Gastroesophageal sphincter (tissue), 4 donors: ENCODE measurements at regions not wholly inside any gene's neighbourhood (a gene's known extent, or its start where the extent isn't known, plus 50 kb on each side); places are given as distances from the start of the nearest gene placed in this dataset.

Experiments used
- ATAC-seq: fragments of 150-250 bp; one replicate; pipeline ENCODE4 v1.9.1; 2016; ENCODE audit warnings: mild to moderate bottlenecking, moderate library complexity
- H3K27ac ChIP-seq, 4 donors: fragments of 200-600 bp; sonication (generic) in 3 of 4; 1 replicate in 3 of 4; 2 replicates in 1 of 4; pipeline ENCODE4 v1.5.1; 2016 to 2019
- H3K27me3 ChIP-seq: fragments of 200-600 bp; sonication (generic); one replicate; pipeline ENCODE4 v1.5.1; 2019
- H3K36me3 ChIP-seq, 2 donors: fragments of 200-600 bp; sonication (generic); one replicate each; pipeline ENCODE4 v1.5.1; 2019; ENCODE audit warnings: control low read depth in 1 of 2
- H3K4me1 ChIP-seq, 3 donors: fragments of 200-600 bp; sonication (generic); 1 replicate in 2 of 3; 2 replicates in 1 of 3; pipeline ENCODE4 v1.5.1; 2016 to 2019; ENCODE audit warnings: control low read depth in 2 of 3
- H3K4me3 ChIP-seq, 2 donors: fragments of 200-600 bp; sonication (generic); one replicate each; pipeline ENCODE4 v1.5.1; 2019; ENCODE audit warnings: mild to moderate bottlenecking in 1 of 2, moderate library complexity in 1 of 2
- H3K9me3 ChIP-seq, 3 donors: fragments of 200-600 bp; sonication (generic); one replicate each; pipeline ENCODE4 v1.5.1; 2017 to 2019; ENCODE audit warnings: control low read depth in 2 of 3
- EP300 ChIP-seq: sonication (generic); formaldehyde crosslinking; IDR thresholded peaks from one replicate; pipeline ENCODE4 v1.6.1; 2017; ENCODE audit warnings: antibody characterized with exemption, mild to moderate bottlenecking
- POLR2A ChIP-seq, 2 donors: fragments of 450-650 bp; IDR thresholded peaks; one replicate each; pipeline ENCODE4 v1.6.1; 2017; ENCODE audit warnings: antibody characterized with exemption in 2 of 2, mild to moderate bottlenecking in 2 of 2, moderate library complexity in 1 of 2
- POLR2AphosphoS5 ChIP-seq: sonication (generic); formaldehyde crosslinking; IDR thresholded peaks from one replicate; pipeline ENCODE4 v1.6.1; 2017; ENCODE audit warnings: antibody characterized with exemption
- WGBS, 2 donors: methylation state at CpG; one replicate each; pipeline ENCODE4 v1.1.5; 2018; ENCODE audit warnings: low coverage in 1 of 2; 5-methylcytosine and 5-hydroxymethylcytosine counted together
- TF ChIP-seq, protein P1 (sequence below), 4 experiments: fragments of 200-600 bp in 2 of 4; fragments of 450-650 bp in 2 of 4; sonication (generic) in 1 of 4; IDR thresholded peaks; one replicate each; pipeline ENCODE4 v1.5.1; 2017 to 2019; ENCODE audit warnings: antibody characterized with exemption in 4 of 4, mild to moderate bottlenecking in 2 of 4, moderate library complexity in 2 of 4

DNA sequence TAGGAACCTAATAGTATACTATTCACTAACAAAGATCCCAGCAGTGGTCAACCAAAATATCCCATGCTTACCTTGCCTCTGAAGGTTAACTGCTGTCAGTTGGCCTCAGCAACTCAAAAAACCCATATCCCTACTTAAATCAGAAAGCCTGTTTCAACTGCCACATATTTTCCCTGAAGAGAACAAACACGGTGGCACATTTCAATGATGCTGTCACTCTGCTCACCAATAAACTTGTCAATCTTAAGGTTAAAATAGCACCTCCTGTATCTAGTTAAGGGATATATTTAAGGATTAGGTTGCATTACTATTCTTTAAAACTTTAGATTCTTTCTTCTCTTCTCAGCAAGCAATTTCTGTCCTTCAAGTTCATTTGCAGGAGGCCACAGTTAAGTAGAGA lies 986.9 kb downstream of the CDH18 start:
- Histone ChIP-seq H3K9me3 (no peaks in the 10 kb centered on the region), H3K4me1 (no peaks in the 10 kb centered on the region), H3K36me3 (no peaks in the 10 kb centered on the region), H3K27ac (no peak overlapping the region), H3K4me3 (no peak overlapping the region), H3K27me3 (no peaks in the 10 kb centered on the region)
- TF ChIP-seq, protein P1, sequence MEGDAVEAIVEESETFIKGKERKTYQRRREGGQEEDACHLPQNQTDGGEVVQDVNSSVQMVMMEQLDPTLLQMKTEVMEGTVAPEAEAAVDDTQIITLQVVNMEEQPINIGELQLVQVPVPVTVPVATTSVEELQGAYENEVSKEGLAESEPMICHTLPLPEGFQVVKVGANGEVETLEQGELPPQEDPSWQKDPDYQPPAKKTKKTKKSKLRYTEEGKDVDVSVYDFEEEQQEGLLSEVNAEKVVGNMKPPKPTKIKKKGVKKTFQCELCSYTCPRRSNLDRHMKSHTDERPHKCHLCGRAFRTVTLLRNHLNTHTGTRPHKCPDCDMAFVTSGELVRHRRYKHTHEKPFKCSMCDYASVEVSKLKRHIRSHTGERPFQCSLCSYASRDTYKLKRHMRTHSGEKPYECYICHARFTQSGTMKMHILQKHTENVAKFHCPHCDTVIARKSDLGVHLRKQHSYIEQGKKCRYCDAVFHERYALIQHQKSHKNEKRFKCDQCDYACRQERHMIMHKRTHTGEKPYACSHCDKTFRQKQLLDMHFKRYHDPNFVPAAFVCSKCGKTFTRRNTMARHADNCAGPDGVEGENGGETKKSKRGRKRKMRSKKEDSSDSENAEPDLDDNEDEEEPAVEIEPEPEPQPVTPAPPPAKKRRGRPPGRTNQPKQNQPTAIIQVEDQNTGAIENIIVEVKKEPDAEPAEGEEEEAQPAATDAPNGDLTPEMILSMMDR (IDR thresholded peaks at IDR 0.05) = no peak
- TF ChIP-seq POLR2A (IDR thresholded peaks at IDR 0.05) (no peak), EP300 (no peak), POLR2AphosphoS5 (no peak)
- WGBS, 2 donors = 64 to 67% methylated on average over 1 of the region's 1 CpG
- ATAC-seq = no peak

DNA sequence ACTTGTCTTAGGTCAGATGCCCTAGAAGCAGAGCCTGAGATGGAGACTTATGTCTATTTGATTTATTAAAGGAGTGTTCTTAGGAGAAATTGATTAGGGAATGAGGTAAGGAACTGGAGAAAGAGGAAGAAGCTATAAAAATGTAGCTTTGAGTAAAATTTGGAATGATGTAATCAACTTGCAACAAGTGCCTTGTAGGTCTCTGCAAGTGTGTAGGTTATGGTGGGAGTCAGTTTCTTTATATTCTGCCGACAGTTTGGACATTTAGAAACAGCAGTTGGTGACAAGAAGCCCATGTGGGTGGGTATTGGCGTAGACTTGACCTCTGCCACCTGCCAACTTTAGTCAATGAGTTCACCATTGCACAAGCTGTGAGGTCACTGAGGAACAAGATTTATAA lies 986.5 kb downstream of the CDH18 start:
- H3K27me3 ChIP-seq = no peaks in the 10 kb centered on the region
- H3K9me3 ChIP-seq = no peaks in the 10 kb centered on the region
- H3K27ac ChIP-seq = no peak overlapping the region
- 42 to 56% methylated on average over 2 of the region's 2 CpGs for WGBS, 2 donors
- no peak for TF ChIP-seq POLR2A (IDR thresholded peaks at IDR 0.05)
- TF ChIP-seq, protein P1 (IDR thresholded peaks at IDR 0.05) = no peak
- TF ChIP-seq POLR2AphosphoS5 = no peak
- TF ChIP-seq EP300 = no peak
- H3K36me3 ChIP-seq = no peaks in the 10 kb centered on the region
- no peaks in the 10 kb centered on the region for H3K4me1 ChIP-seq
- H3K4me3 ChIP-seq = no peak overlapping the region
- ATAC-seq = no peak

DNA sequence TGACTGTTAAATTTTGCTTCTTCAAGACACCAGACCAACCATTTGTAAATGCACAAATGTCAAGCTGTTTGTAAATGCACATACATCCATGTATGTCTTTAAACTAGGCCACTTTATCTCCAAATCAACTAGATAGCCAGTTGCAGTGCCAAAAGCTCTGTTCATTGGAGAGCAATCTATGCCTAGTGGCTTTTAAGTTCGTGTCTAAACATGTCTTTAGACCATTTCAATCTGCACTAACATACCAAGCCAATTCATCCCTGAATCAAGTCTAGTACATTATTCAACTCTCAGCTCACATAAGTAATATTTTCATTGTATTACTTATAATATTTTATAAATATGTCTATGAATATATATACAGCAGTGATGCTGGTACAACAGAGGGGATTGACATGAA lies 985.9 kb downstream of the CDH18 start:
- H3K36me3 ChIP-seq = no peaks in the 10 kb centered on the region
- ATAC-seq = no peak
- no peaks in the 10 kb centered on the region for H3K4me1 ChIP-seq
- 12 to 13% methylated on average over 1 of the region's 1 CpG for WGBS, 2 donors
- no peak for TF ChIP-seq POLR2A (IDR thresholded peaks at IDR 0.05)
- TF ChIP-seq, protein P1 (IDR thresholded peaks at IDR 0.05) = no peak
- TF ChIP-seq POLR2AphosphoS5 = no peak
- TF ChIP-seq EP300 = no peak
- no peak overlapping the region for H3K4me3 ChIP-seq
- H3K9me3 ChIP-seq = no peaks in the 10 kb centered on the region
- H3K27ac ChIP-seq = no peak overlapping the region
- H3K27me3 ChIP-seq = no peaks in the 10 kb centered on the region

DNA sequence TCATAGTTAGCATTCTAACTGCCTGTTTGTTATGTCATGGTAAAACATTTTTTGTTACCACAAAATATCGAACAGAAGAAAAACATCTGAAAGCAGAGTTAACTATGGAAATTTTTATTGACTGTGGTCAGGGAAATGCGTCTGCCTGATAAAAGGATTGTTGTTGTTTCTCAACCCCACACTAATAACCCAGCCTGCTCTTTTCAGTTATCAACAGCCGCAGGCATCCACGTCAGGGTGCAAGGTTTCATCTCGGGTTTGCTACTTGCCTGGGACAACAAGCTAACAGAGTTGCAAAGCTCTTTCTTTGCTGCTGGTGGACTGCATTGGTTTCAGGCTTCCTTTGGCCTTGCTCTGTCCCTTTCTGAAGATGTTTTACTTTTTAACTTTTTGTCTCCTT lies 969.2 kb downstream of the CDH18 start:
- no peak for ATAC-seq
- H3K4me1 ChIP-seq = no peaks in the 10 kb centered on the region
- no peaks in the 10 kb centered on the region for H3K9me3 ChIP-seq
- no peak for TF ChIP-seq POLR2A (IDR thresholded peaks at IDR 0.05)
- no peak for TF ChIP-seq POLR2AphosphoS5
- no peaks in the 10 kb centered on the region for H3K36me3 ChIP-seq
- H3K27ac ChIP-seq = no peak overlapping the region
- WGBS, 2 donors = 33 to 53% methylated on average over 5 of the region's 5 CpGs
- H3K4me3 ChIP-seq = no peak overlapping the region
- H3K27me3 ChIP-seq = no peaks in the 10 kb centered on the region

DNA sequence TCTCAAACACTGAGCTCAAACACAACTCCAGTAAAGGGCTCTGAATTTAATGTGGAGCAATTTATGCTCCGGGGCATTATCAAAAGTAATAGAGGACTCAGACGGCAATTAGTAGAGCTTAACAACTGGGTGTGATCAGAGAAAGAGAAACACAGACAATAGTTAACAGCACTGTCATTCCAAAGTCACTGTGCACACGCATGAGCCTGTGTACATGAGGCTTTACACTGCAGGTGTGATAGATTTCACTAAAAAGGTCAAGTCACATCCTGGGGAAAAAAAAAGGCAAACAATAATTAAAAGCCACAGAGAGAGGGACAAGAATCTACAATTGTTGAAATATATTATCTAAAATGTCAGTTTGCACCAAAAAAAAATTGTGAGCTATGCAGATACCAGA lies 956.5 kb downstream of the CDH18 start:
- no peaks in the 10 kb centered on the region for H3K36me3 ChIP-seq
- no peak overlapping the region for H3K27ac ChIP-seq
- ATAC-seq = no peak
- H3K4me3 ChIP-seq = no peak overlapping the region
- 47 to 92% methylated on average over 3 of the region's 3 CpGs for WGBS, 2 donors
- H3K27me3 ChIP-seq = no peaks in the 10 kb centered on the region
- TF ChIP-seq POLR2AphosphoS5 = no peak
- TF ChIP-seq POLR2A (IDR thresholded peaks at IDR 0.05) = no peak
- TF ChIP-seq EP300 = no peak
- TF ChIP-seq, protein P1 (IDR thresholded peaks at IDR 0.05) = no peak
- H3K9me3 ChIP-seq = no peaks in the 10 kb centered on the region
- H3K4me1 ChIP-seq = no peaks in the 10 kb centered on the region

DNA sequence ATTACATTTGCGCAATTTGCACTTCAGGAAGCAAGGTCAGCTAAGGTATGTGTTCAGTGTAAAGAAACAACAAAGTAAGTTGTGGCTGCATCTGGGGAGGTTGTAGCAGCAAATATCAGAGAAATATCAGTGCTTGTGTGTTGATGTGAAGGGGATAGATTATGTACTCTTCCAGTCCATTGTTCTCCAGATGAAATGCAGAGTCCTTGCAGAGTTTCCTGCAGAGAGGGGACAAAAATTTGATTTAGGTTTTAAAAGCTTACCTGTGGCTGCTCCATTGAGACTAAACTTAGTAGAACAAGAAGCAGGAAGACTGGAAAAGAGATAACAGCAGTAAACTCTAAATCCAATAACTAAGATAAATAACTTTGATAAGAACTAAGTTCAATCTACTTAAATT lies 952.2 kb downstream of the CDH18 start:
- no peak for ATAC-seq
- Histone ChIP-seq H3K4me1 (no peaks in the 10 kb centered on the region), H3K27ac (no peak overlapping the region), H3K27me3 (no peaks in the 10 kb centered on the region), H3K9me3 (no peaks in the 10 kb centered on the region), H3K36me3 (no peaks in the 10 kb centered on the region), H3K4me3 (no peak overlapping the region)
- no peak for TF ChIP-seq POLR2A (IDR thresholded peaks at IDR 0.05)
- TF ChIP-seq POLR2AphosphoS5 = no peak
- 0 to 38% methylated on average over 1 of the region's 1 CpG for WGBS, 2 donors
